Naive B cell (primary cell): ENCODE measurements at regions not wholly inside any gene's neighbourhood (a gene's known extent, or its start where the extent isn't known, plus 50 kb on each side); places are given as distances from the start of the nearest gene placed in this dataset.

ENCODE experiments used
- ATAC-seq, 2 donors: fragments of 150-1000 bp; cut with Tn5 transposase; 2 replicates each; pipeline ENCODE4 v1.10.0; 2021; ENCODE audit warnings: low read depth in 2 of 2, mild to moderate bottlenecking in 2 of 2, moderate library complexity in 2 of 2
- DNase-seq: peaks from one replicate; pipeline ENCODE4 v3.0.0; 2022
- H3K27ac Mint-ChIP-seq, 6 donors: one replicate each; pipeline ENCODE4 v1.8.0; 2020 to 2022; ENCODE audit warnings: mild to moderate bottlenecking in 6 of 6, mixed read lengths in 6 of 6, moderate library complexity in 5 of 6, inconsistent platforms in 2 of 6
- H3K27me3 Mint-ChIP-seq, 3 donors: one replicate each; pipeline ENCODE4 v1.8.0; 2021 to 2022; ENCODE audit warnings: mixed read lengths in 3 of 3, mild to moderate bottlenecking in 1 of 3
- H3K36me3 Mint-ChIP-seq, 2 donors: one replicate each; pipeline ENCODE4 v1.8.0; 2020 to 2022; ENCODE audit warnings: mixed read lengths in 2 of 2, inconsistent platforms in 1 of 2, mild to moderate bottlenecking in 1 of 2
- H3K4me1 Mint-ChIP-seq, 3 donors: one replicate each; pipeline ENCODE4 v1.8.0; 2020 to 2022; ENCODE audit warnings: mixed read lengths in 3 of 3, inconsistent platforms in 1 of 3, mild to moderate bottlenecking in 1 of 3, moderate library complexity in 1 of 3
- H3K4me3 Mint-ChIP-seq, 8 donors: one replicate each; pipeline ENCODE4 v1.8.0; 2020 to 2022; ENCODE audit warnings: mild to moderate bottlenecking in 8 of 8, mixed read lengths in 8 of 8, moderate library complexity in 8 of 8, inconsistent platforms in 2 of 8
- H3K9me3 Mint-ChIP-seq, 7 donors: one replicate each; pipeline ENCODE4 v1.8.0; 2020 to 2022; ENCODE audit warnings: mixed read lengths in 7 of 7, mild to moderate bottlenecking in 5 of 7, inconsistent platforms in 2 of 7, moderate library complexity in 1 of 7

GRCh38 chr10:131658476-131659110 is 242.2 kb upstream of the PPP2R2D start:
- peak overlapping the region in 1 of 8 donors; percentile 42 for H3K4me3 Mint-ChIP-seq
- H3K9me3 Mint-ChIP-seq: peaks cover 3 to 14% (median 6%) of the 10 kb centered on the region in 7 donors
- H3K36me3 Mint-ChIP-seq: peaks cover 0 to 5% of the 10 kb centered on the region in 2 donors
- DNase-seq (no peak), ATAC-seq (no peak)
- H3K27ac Mint-ChIP-seq: peak overlapping the region in 1 of 6 donors; percentile 65
- no peaks in the 10 kb centered on the region for H3K4me1 Mint-ChIP-seq
- peaks cover 0 to 13% (median 8%) of the 10 kb centered on the region in 3 donors for H3K27me3 Mint-ChIP-seq

GRCh38 chr10:131660427-131660826 is 240.4 kb upstream of the PPP2R2D start:
- no peak for DNase-seq

DNA sequence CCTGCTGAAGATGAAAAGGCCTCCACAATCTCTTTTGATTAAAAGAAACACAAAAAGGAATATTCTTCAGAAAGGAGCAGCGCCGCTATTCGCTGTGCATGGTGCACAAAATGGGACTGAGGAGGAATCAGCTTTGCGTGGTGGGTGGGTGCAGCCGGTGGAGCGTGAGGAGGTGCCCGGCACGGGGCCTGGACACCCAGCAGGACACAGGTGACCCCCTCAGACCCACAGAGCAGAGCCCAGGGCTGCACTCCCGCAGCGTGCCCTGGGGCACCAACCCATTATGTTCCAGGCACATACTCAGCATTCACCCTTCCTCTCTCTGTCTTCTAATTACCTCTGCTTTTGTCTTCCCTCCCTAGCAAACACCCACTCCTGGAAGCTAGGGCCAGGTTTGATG is 238.0 kb upstream of the PPP2R2D start:
- Mint-ChIP-seq H3K4me3 (no peak overlapping the region), H3K9me3 (peaks cover 4 to 23% (median 9%) of the 10 kb centered on the region in 7 donors), H3K27me3 (peaks cover 0 to 22% (median 5%) of the 10 kb centered on the region in 3 donors), H3K4me1 (no peaks in the 10 kb centered on the region), H3K27ac (no peak overlapping the region), H3K36me3 (peaks cover 0 to 5% of the 10 kb centered on the region in 2 donors)
- ATAC-seq (no peak), DNase-seq (no peak)

More at GRCh38 chr10:131660427-131660826, 240.4 kb upstream of the PPP2R2D start:
- Mint-ChIP-seq H3K27me3 (peaks cover 0 to 15% (median 0%) of the 10 kb centered on the region in 3 donors), H3K36me3 (peaks cover 0 to 5% of the 10 kb centered on the region in 2 donors), H3K9me3 (peaks cover 0 to 23% (median 8%) of the 10 kb centered on the region in 7 donors), H3K4me3 (no peak overlapping the region), H3K27ac (no peak overlapping the region), H3K4me1 (no peaks in the 10 kb centered on the region)
- ATAC-seq: no peak

- no peak overlapping the region for H3K27ac Mint-ChIP-seq
- H3K9me3 Mint-ChIP-seq: peaks cover 4 to 23% (median 9%) of the 10 kb centered on the region in 7 donors
- DNase-seq (no peak), ATAC-seq (no peak)
- H3K36me3 Mint-ChIP-seq: peaks cover 0 to 5% of the 10 kb centered on the region in 2 donors
- no peak overlapping the region for H3K4me3 Mint-ChIP-seq
- H3K4me1 Mint-ChIP-seq: no peaks in the 10 kb centered on the region
- H3K27me3 Mint-ChIP-seq: peaks cover 0 to 19% (median 5%) of the 10 kb centered on the region in 3 donors
Measured at GRCh38 chr10:131663351-131663750, 237.5 kb upstream of the PPP2R2D start.

- no peak for DNase-seq
- H3K9me3 Mint-ChIP-seq: peaks cover 2 to 14% (median 8%) of the 10 kb centered on the region in 7 donors
- H3K4me1 Mint-ChIP-seq: no peaks in the 10 kb centered on the region
- no peak overlapping the region for H3K27ac Mint-ChIP-seq
- ATAC-seq: no peak
- peaks cover 0 to 17% (median 5%) of the 10 kb centered on the region in 3 donors for H3K27me3 Mint-ChIP-seq
- no peak overlapping the region for H3K4me3 Mint-ChIP-seq
- H3K36me3 Mint-ChIP-seq: no peaks in the 10 kb centered on the region
Measured at GRCh38 chr10:131666091-131666490, 234.7 kb upstream of the PPP2R2D start.

DNA sequence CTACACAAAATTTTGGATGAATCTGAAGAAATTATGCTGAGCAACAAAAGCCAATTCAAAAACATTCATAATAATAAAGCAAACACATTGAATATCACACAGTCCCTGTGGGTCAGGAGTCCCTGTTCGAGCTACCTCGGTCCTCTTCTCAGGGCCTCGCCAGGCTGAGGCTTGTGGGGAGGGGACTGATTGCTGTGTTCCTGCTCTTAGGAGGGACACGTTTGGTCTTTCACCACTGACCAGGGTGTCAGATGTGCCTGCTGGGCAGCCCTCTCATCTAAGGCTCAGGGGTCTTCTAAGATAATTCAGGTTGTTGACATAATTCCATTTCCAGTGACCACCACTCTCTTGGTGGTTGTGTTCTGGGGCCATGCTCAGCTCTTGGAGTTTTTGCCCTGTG is 233.8 kb upstream of the PPP2R2D start:
- peaks cover 6 to 18% (median 15%) of the 10 kb centered on the region in 7 donors for H3K9me3 Mint-ChIP-seq
- H3K36me3 Mint-ChIP-seq: peaks cover 2 to 3% of the 10 kb centered on the region in 2 donors
- peaks cover 0 to 17% (median 5%) of the 10 kb centered on the region in 3 donors for H3K27me3 Mint-ChIP-seq
- H3K4me3 Mint-ChIP-seq: no peak overlapping the region
- DNase-seq (no peak), ATAC-seq (no peak)
- no peak overlapping the region for H3K27ac Mint-ChIP-seq
- no peaks in the 10 kb centered on the region for H3K4me1 Mint-ChIP-seq

- DNase-seq (no peak), ATAC-seq (no peak)
- H3K4me3 Mint-ChIP-seq: no peak overlapping the region
- peaks cover 7 to 8% of the 10 kb centered on the region in 2 donors for H3K36me3 Mint-ChIP-seq
- H3K9me3 Mint-ChIP-seq: peaks cover 10 to 22% (median 20%) of the 10 kb centered on the region in 7 donors
- no peak overlapping the region for H3K27ac Mint-ChIP-seq
- peaks cover 0 to 17% (median 10%) of the 10 kb centered on the region in 3 donors for H3K27me3 Mint-ChIP-seq
- no peaks in the 10 kb centered on the region for H3K4me1 Mint-ChIP-seq
Measured at GRCh38 chr10:131667561-131667960, 233.2 kb upstream of the PPP2R2D start.

DNA sequence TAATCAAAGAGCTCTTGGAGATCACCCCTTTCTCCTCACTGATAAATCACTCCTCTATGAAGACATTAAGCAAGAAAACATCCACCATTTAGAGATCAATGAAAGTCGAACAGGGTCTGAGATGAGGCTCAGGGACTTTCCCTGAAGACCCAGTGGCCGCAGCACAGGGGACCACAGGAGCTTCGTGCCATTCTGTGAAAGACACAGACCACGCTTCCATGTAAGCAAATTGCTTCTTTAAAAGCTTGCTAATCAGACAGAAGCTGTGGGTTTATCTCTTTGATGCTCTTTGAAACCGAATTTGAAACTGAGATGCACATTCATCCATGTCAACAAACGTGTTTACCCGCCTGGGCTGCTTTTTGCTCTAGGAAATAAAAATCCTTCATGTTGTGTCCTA is 231.9 kb upstream of the PPP2R2D start:
- DNase-seq (no peak), ATAC-seq (no peak)
- no peak overlapping the region for H3K27ac Mint-ChIP-seq
- no peak overlapping the region for H3K4me3 Mint-ChIP-seq
- peaks cover 7 to 10% of the 10 kb centered on the region in 2 donors for H3K36me3 Mint-ChIP-seq
- peaks cover 10 to 32% (median 23%) of the 10 kb centered on the region in 7 donors for H3K9me3 Mint-ChIP-seq
- peaks cover 0 to 10% (median 7%) of the 10 kb centered on the region in 3 donors for H3K27me3 Mint-ChIP-seq
- H3K4me1 Mint-ChIP-seq: no peaks in the 10 kb centered on the region

DNA sequence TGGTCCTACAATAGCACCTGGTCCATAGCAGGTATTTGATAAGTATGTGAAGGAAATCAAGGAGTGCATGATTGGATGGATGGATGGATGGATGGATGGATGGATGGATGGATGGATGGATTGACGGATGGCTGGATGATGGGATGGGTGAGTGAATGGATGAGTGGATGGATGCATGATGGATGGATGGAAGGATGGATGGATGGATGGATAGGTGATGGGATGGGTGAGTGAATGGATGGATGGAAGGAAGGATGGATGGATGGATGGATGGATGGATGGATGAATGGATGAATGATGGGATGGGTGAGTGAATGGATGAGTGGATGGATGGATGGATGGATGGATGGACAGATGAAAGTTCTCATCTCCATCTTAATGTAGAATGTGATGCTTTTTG is 231.0 kb upstream of the PPP2R2D start:
- H3K4me3 Mint-ChIP-seq: no peak overlapping the region
- DNase-seq: no peak
- H3K36me3 Mint-ChIP-seq: peaks cover 7 to 10% of the 10 kb centered on the region in 2 donors
- no peak for ATAC-seq
- peaks cover 10 to 29% (median 18%) of the 10 kb centered on the region in 7 donors for H3K9me3 Mint-ChIP-seq
- H3K27me3 Mint-ChIP-seq: peaks cover 0 to 10% (median 7%) of the 10 kb centered on the region in 3 donors
- no peak overlapping the region for H3K27ac Mint-ChIP-seq
- no peaks in the 10 kb centered on the region for H3K4me1 Mint-ChIP-seq

DNA sequence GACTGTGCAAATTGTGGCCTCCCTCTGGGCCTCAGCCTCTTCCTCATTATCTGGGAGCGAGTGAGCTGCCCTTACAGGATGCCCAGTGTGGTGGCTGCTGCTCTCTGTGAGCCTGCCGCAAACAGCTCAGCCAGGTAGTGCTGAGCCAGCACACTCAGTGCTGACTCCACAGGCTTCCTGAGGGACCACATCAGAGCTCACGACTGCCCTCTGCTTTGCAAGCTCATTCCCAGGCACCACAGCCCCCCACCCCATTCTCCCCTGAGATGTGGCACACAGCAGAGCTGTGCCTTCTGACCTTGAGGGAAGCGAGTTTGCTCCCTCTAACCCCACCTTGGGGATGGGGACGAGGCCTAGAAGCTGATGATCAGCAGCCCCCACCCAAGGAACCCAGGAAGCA is 230.5 kb upstream of the PPP2R2D start:
- no peak for ATAC-seq
- peaks cover 10 to 29% (median 18%) of the 10 kb centered on the region in 7 donors for H3K9me3 Mint-ChIP-seq
- no peak for DNase-seq
- H3K27me3 Mint-ChIP-seq: peaks cover 0 to 10% (median 7%) of the 10 kb centered on the region in 3 donors
- no peak overlapping the region for H3K27ac Mint-ChIP-seq
- H3K4me1 Mint-ChIP-seq: no peaks in the 10 kb centered on the region
- no peak overlapping the region for H3K4me3 Mint-ChIP-seq
- H3K36me3 Mint-ChIP-seq: peaks cover 7 to 10% of the 10 kb centered on the region in 2 donors

GRCh38 chr10:131673396-131673795 is 227.4 kb upstream of the PPP2R2D start:
- ATAC-seq (no peak), DNase-seq (no peak)
- H3K36me3 Mint-ChIP-seq: peaks cover 7 to 10% of the 10 kb centered on the region in 2 donors
- H3K27ac Mint-ChIP-seq: no peak overlapping the region
- H3K9me3 Mint-ChIP-seq: peaks cover 8 to 29% (median 16%) of the 10 kb centered on the region in 7 donors
- H3K27me3 Mint-ChIP-seq: peaks cover 0 to 8% (median 5%) of the 10 kb centered on the region in 3 donors
- no peaks in the 10 kb centered on the region for H3K4me1 Mint-ChIP-seq
- no peak overlapping the region for H3K4me3 Mint-ChIP-seq

DNA sequence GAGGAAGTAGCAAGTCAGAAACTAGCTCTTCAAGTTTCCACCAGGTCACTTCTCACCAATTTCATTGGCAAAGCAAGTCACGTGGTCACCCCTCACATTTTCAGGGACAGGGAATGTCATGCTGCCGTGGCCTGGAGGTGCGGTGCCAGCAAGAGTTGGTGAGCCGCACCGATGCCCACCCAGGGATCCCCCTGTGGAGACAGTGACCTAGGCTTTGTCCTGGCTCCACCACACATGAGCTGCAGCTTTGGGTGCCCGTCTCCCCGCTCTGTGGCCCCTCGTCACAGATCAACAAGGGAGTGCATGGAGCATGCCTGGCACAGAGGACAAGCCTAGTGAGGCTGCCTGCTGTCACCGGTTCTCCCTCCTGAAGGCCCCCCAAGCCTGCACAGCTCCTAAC is 226.7 kb upstream of the PPP2R2D start:
- DNase-seq (no peak), ATAC-seq (no peak)
- Mint-ChIP-seq H3K27me3 (peaks cover 5 to 8% (median 5%) of the 10 kb centered on the region in 3 donors), H3K4me1 (no peaks in the 10 kb centered on the region), H3K4me3 (no peak overlapping the region), H3K36me3 (peaks cover 7 to 10% of the 10 kb centered on the region in 2 donors), H3K27ac (no peak overlapping the region), H3K9me3 (peaks cover 8 to 29% (median 19%) of the 10 kb centered on the region in 7 donors)

- Mint-ChIP-seq H3K9me3 (peaks cover 4 to 27% (median 15%) of the 10 kb centered on the region in 7 donors), H3K36me3 (peaks cover 7 to 10% of the 10 kb centered on the region in 2 donors), H3K4me1 (no peaks in the 10 kb centered on the region), H3K27ac (no peak overlapping the region), H3K4me3 (no peak overlapping the region), H3K27me3 (peaks cover 5 to 10% (median 8%) of the 10 kb centered on the region in 3 donors)
- DNase-seq (no peak), ATAC-seq (no peak)
Measured at GRCh38 chr10:131675104-131675503, 225.7 kb upstream of the PPP2R2D start.
